ENCODE measurements at regions not wholly inside any gene's neighbourhood (a gene's known extent, or its start where the extent isn't known, plus 50 kb on each side); places are given as distances from the start of the nearest gene placed in this dataset.

DNA sequence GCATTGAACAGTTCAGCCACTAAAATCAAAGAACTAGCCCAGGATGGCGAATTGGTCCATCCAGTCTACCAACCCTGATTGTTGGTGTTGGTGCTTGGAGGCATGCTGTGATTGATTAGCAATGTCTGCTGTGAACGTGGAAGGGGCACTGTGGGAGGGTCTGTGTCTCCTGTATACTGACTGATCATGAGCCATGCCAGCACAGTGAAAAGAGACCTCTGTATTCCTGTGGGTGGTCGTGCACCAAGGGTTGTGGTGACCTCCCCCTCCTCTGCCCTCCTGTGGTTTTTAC is 63.0 kb upstream of the DLK1 start:
- Histone ChIP-seq H3K27me3 (ENCODE audit: control insufficient read depth, extremely low read depth, insufficient read depth, low read length) (peaks cover 27% of the 10 kb centered on the region), H3K4me2 (ENCODE audit: control insufficient read depth, extremely low read depth, insufficient read depth, low read depth, low read length) (no peak overlapping the region), H3K9me1 (ENCODE audit: control insufficient read depth, extremely low read depth, insufficient read depth, low read length) (no peaks in the 10 kb centered on the region), H3K9me3 (ENCODE audit: control insufficient read depth, low read depth, low read length) (no peaks in the 10 kb centered on the region), H3K27ac (ENCODE audit: control insufficient read depth, insufficient read depth, low read length) (no peak overlapping the region), H3K4me1 (ENCODE audit: control insufficient read depth, extremely low read depth, insufficient read depth, low read length) (no peaks in the 10 kb centered on the region), H4K20me1 (ENCODE audit: control insufficient read depth, extremely low read depth, insufficient read depth, low read length) (no peaks in the 10 kb centered on the region), H3K9ac (ENCODE audit: control insufficient read depth, extremely low read depth, insufficient read depth, low read length) (no peak overlapping the region), H3K79me2 (ENCODE audit: control insufficient read depth, insufficient read depth, low read length) (no peaks in the 10 kb centered on the region), H2AFZ (ENCODE audit: control insufficient read depth, low read length) (no peak overlapping the region), H3K36me3 (ENCODE audit: control insufficient read depth in 2 of 2, extremely low read depth in 1 of 2, insufficient read depth in 2 of 2, low read length in 2 of 2) (no peaks in the 10 kb centered on the region), H3K4me3 (ENCODE audit: control insufficient read depth in 2 of 3, extremely low read depth in 1 of 3, insufficient read depth in 2 of 3, low read depth in 1 of 3, low read length in 3 of 3) (no peak overlapping the region)
- FAIRE-seq (no peak), DNase-seq (ENCODE audit: low read depth, low spot score) (no peak)
- dilution Hi-C loops (cut with MboI; ENCODE audit: extremely low pct_ligation_motif_present, low sequenced_read_pairs): no loop called here
- TF ChIP-seq, protein P1, sequence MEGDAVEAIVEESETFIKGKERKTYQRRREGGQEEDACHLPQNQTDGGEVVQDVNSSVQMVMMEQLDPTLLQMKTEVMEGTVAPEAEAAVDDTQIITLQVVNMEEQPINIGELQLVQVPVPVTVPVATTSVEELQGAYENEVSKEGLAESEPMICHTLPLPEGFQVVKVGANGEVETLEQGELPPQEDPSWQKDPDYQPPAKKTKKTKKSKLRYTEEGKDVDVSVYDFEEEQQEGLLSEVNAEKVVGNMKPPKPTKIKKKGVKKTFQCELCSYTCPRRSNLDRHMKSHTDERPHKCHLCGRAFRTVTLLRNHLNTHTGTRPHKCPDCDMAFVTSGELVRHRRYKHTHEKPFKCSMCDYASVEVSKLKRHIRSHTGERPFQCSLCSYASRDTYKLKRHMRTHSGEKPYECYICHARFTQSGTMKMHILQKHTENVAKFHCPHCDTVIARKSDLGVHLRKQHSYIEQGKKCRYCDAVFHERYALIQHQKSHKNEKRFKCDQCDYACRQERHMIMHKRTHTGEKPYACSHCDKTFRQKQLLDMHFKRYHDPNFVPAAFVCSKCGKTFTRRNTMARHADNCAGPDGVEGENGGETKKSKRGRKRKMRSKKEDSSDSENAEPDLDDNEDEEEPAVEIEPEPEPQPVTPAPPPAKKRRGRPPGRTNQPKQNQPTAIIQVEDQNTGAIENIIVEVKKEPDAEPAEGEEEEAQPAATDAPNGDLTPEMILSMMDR (optimal IDR thresholded peaks at IDR 0.05 in 1 of 3, IDR thresholded peaks at IDR 0.05 in 1 of 3, conservative IDR thresholded peaks at IDR 0.05 in 1 of 3; ENCODE audit: extremely low read depth in 1 of 3, insufficient read depth in 2 of 3, low read length in 3 of 3): no peak
- TF ChIP-seq EZH2 (IDR thresholded peaks at IDR 0.05; ENCODE audit: low read length): no peak

DNA sequence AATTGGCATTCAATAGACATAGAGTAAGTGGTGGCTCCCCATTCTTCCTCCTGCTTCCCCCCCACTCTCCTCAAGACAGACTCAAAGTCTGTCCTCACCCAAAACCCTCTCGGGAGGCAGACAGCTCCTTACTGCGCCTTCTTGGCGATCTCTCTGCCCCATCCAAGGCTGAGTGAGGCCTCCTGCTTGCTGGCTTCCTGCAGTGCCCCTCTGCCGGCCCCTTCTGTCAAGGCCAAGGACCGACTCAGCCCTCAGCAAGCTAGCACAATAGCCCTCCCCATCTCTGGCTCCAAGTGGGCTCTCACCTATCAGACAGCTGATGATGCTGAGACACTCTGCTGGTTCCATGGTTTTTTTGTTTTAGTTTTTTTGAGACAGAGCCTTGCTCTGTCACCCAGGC is 62.5 kb upstream of the DLK1 start:
- no peaks in the 10 kb centered on the region for H3K9me3 ChIP-seq (ENCODE audit: control insufficient read depth, low read depth, low read length)
- dilution Hi-C loops (cut with MboI; ENCODE audit: extremely low pct_ligation_motif_present, low sequenced_read_pairs): no loop called here
- H3K4me2 ChIP-seq (ENCODE audit: control insufficient read depth, extremely low read depth, insufficient read depth, low read depth, low read length): no peak overlapping the region
- no peak overlapping the region for H3K9ac ChIP-seq (ENCODE audit: control insufficient read depth, extremely low read depth, insufficient read depth, low read length)
- H2AFZ ChIP-seq (ENCODE audit: control insufficient read depth, low read length): no peak overlapping the region
- TF ChIP-seq EZH2 (IDR thresholded peaks at IDR 0.05; ENCODE audit: low read length): no peak
- TF ChIP-seq, protein P1 (optimal IDR thresholded peaks at IDR 0.05 in 1 of 3, IDR thresholded peaks at IDR 0.05 in 1 of 3, conservative IDR thresholded peaks at IDR 0.05 in 1 of 3; ENCODE audit: extremely low read depth in 1 of 3, insufficient read depth in 2 of 3, low read length in 3 of 3): no peak
- no peaks in the 10 kb centered on the region for H4K20me1 ChIP-seq (ENCODE audit: control insufficient read depth, extremely low read depth, insufficient read depth, low read length)
- no peaks in the 10 kb centered on the region for H3K79me2 ChIP-seq (ENCODE audit: control insufficient read depth, insufficient read depth, low read length)
- FAIRE-seq (no peak), DNase-seq (ENCODE audit: low read depth, low spot score) (no peak)
- no peak overlapping the region for H3K27ac ChIP-seq (ENCODE audit: control insufficient read depth, insufficient read depth, low read length)
- peaks cover 28% of the 10 kb centered on the region for H3K27me3 ChIP-seq (ENCODE audit: control insufficient read depth, extremely low read depth, insufficient read depth, low read length)
- H3K36me3 ChIP-seq (ENCODE audit: control insufficient read depth in 2 of 2, extremely low read depth in 1 of 2, insufficient read depth in 2 of 2, low read length in 2 of 2): no peaks in the 10 kb centered on the region
- H3K9me1 ChIP-seq (ENCODE audit: control insufficient read depth, extremely low read depth, insufficient read depth, low read length): no peaks in the 10 kb centered on the region
- H3K4me3 ChIP-seq (ENCODE audit: control insufficient read depth in 2 of 3, extremely low read depth in 1 of 3, insufficient read depth in 2 of 3, low read depth in 1 of 3, low read length in 3 of 3): no peak overlapping the region
- no peaks in the 10 kb centered on the region for H3K4me1 ChIP-seq (ENCODE audit: control insufficient read depth, extremely low read depth, insufficient read depth, low read length)
